ENCODE measurements at regions not wholly inside any gene's neighbourhood (a gene's known extent, or its start where the extent isn't known, plus 50 kb on each side); places are given as distances from the start of the nearest gene placed in this dataset.
A peak's percentile ranks its signal among the peaks of the same experiment; 100 is the strongest.

GRCh38 chr15:38698254-38698653, 133.6 kb upstream of the RASGRP1 start:
- H3K4me2 ChIP-seq, result no peak overlapping the region
- FAIRE-seq, result no peak
- peaks cover 9% of the 10 kb centered on the region; the same call in 2 of the 3 replicates for H3K4me1 ChIP-seq
- no peak for DNase-seq (ENCODE audit: low read depth in 1 of 2, low spot score in 1 of 2)
- ATAC-seq, result no peak
- TF ChIP-seq ATOH8 (CRISPR knock-in tag; IDR thresholded peaks at IDR 0.05; ENCODE audit: low read depth), result no peak
- no peak for TF ChIP-seq CBX2 (IDR thresholded peaks at IDR 0.05; ENCODE audit: borderline replicate concordance, low read depth)
- TF ChIP-seq PBX3 (IDR thresholded peaks at IDR 0.05), result no peak
- no peak for TF ChIP-seq NR3C1 (IDR thresholded peaks at IDR 0.05)
- TF ChIP-seq MAFK (IDR thresholded peaks at IDR 0.05; ENCODE audit: partially characterized antibody), result no peak
- TF ChIP-seq MAZ (IDR thresholded peaks at IDR 0.05; ENCODE audit: borderline replicate concordance, low read depth, low read length), result no peak
- TF ChIP-seq BHLHE40 (IDR thresholded peaks at IDR 0.05; ENCODE audit: low read depth, low read length), result no peak
- no peak for TF ChIP-seq RFX5 (IDR thresholded peaks at IDR 0.05)
- TF ChIP-seq CEBPB (IDR thresholded peaks at IDR 0.05), result no peak
- no peak for TF ChIP-seq SREBF2 (IDR thresholded peaks at IDR 0.05)
- no peak for TF ChIP-seq CHD2 (IDR thresholded peaks at IDR 0.05; ENCODE audit: low read length, partially characterized antibody)
- TF ChIP-seq EHF (CRISPR knock-in tag; IDR thresholded peaks at IDR 0.05), result no peak
- ChIA-PET CTCF (interaction anchor here (0.6 to 4.1 kb wide), 13 partner anchors 9 to 1059 kb away, joined by 3 to 50 read pairs (median 7); partner anchors contain the start of genes RASGRP1 and THBS1), POLR2A (no interaction called here)
- H3K9me3 ChIP-seq, result no peaks in the 10 kb centered on the region
- no peak overlapping the region for H3K27ac ChIP-seq
- 95% methylated on average over 4 of the region's 4 CpGs for WGBS (ENCODE audit: missing lambda C conversion rate)
- H3K4me3 ChIP-seq, result no peak overlapping the region

GRCh38 chr15:38699633-38700230, 135.1 kb upstream of the RASGRP1 start:
- CTCF ChIA-PET, result interaction anchor here (0.6 to 3.4 kb wide), 30 partner anchors 8 to 1349 kb away, joined by 3 to 50 read pairs (median 4); partner anchors contain the start of genes RASGRP1 and THBS1
- Histone ChIP-seq H3K9me3 (no peaks in the 10 kb centered on the region), H3K27ac (no peak overlapping the region), H3K4me3 (no peak overlapping the region), H3K4me1 (peaks cover 9% of the 10 kb centered on the region; the same call in 2 of the 3 replicates), H3K4me2 (no peak overlapping the region)
- peak; percentile 42; the same call in 2 of the 3 replicates for TF ChIP-seq SMC3 (IDR thresholded peaks at IDR 0.05)
- TF ChIP-seq POLR2AphosphoS2 (conservative IDR thresholded peaks at IDR 0.05; ENCODE audit: low read length), result no peak
- TF ChIP-seq CTCF (IDR thresholded peaks at IDR 0.05), result peak; percentile 53
- TF ChIP-seq HOXB13 (CRISPR knock-in tag; IDR thresholded peaks at IDR 0.05; ENCODE audit: low read depth), result no peak
- TF ChIP-seq RAD21 (conservative IDR thresholded peaks at IDR 0.05 in 1 of 2, IDR thresholded peaks at IDR 0.05 in 1 of 2), result peak; percentile 51 to 54; a peak in 4 of 5 replicates
- DNase-seq (ENCODE audit: low read depth in 1 of 2, low spot score in 1 of 2) (peak; percentile 50 to 61), FAIRE-seq (peak; percentile 67), ATAC-seq (peak; percentile 68 to 80; a peak in 3 of 6 replicates)
- 85% methylated on average over 2 of the region's 2 CpGs for WGBS (ENCODE audit: missing lambda C conversion rate)
- POLR2A ChIA-PET, result interaction anchor here (1.1 kb wide), 1 partner anchor 246 kb away, joined by 5 read pairs; the partner anchor contains the start of gene FAM98B

GRCh38 chr15:38701149-38701548, 136.5 kb upstream of the RASGRP1 start:
- no peak overlapping the region for H3K27ac ChIP-seq
- H3K9me3 ChIP-seq, result no peaks in the 10 kb centered on the region
- H3K4me1 ChIP-seq, result peaks cover 9% of the 10 kb centered on the region; the same call in 2 of the 3 replicates
- no peak for ATAC-seq
- no peak for DNase-seq (ENCODE audit: low read depth in 1 of 2, low spot score in 1 of 2)
- TF ChIP-seq MAFK (IDR thresholded peaks at IDR 0.05; ENCODE audit: partially characterized antibody) (no peak), JUNB (IDR thresholded peaks at IDR 0.05) (no peak), FOSL2 (IDR thresholded peaks at IDR 0.05) (no peak), FOSL2 (CRISPR knock-in tag; IDR thresholded peaks at IDR 0.05) (no peak), EHMT2 (IDR thresholded peaks at IDR 0.05; ENCODE audit: low read depth) (no peak), EHF (CRISPR knock-in tag; IDR thresholded peaks at IDR 0.05) (no peak), POLR2AphosphoS2 (conservative IDR thresholded peaks at IDR 0.05; ENCODE audit: low read length) (no peak), CBX8 (IDR thresholded peaks at IDR 0.05) (no peak)
- 63% methylated on average over 5 of the region's 5 CpGs for WGBS (ENCODE audit: missing lambda C conversion rate)
- H3K4me2 ChIP-seq, result no peak overlapping the region
- ChIA-PET CTCF (interaction anchor here (1.0 to 1.4 kb wide), 3 partner anchors 10 to 261 kb away, joined by 3 to 5 read pairs (median 4); no protein-coding TSS in a partner anchor), POLR2A (no interaction called here)
- no peak overlapping the region for H3K4me3 ChIP-seq
- FAIRE-seq, result no peak

Measured in A549 (cell line).